Loucy (cell line): ENCODE measurements at regions not wholly inside any gene's neighbourhood (a gene's known extent, or its start where the extent isn't known, plus 50 kb on each side); places are given as distances from the start of the nearest gene placed in this dataset.

Experiments used
- H2AFZ ChIP-seq: fragments of 200-600 bp; sonication (generic); 2 replicates; pipeline ENCODE4 v1.6.0; 2016; ENCODE audit warnings: antibody characterized with exemption, mild to moderate bottlenecking, low read length, moderate library complexity
- H3F3A ChIP-seq: fragments of 200-600 bp; 2 replicates; pipeline ENCODE4 v1.6.0; 2016; ENCODE audit warnings: antibody characterized with exemption, low read depth, mild to moderate bottlenecking
- H3K27me3 ChIP-seq: fragments of 200-600 bp; sonication (generic); 2 replicates; pipeline ENCODE4 v1.6.1; 2014; ENCODE audit warnings: low read length, mild to moderate bottlenecking; ENCODE audit not compliant: insufficient read depth, poor library complexity, severe bottlenecking
- H3K36me3 ChIP-seq: fragments of 200-600 bp; sonication (generic); 2 replicates; pipeline ENCODE4 v1.6.1; 2016; ENCODE audit warnings: low read length; ENCODE audit not compliant: insufficient read depth
- H3K4me1 ChIP-seq: fragments of 200-600 bp; sonication (generic); 2 replicates; pipeline ENCODE4 v1.5.1; 2014; ENCODE audit warnings: low read length, mild to moderate bottlenecking; ENCODE audit not compliant: insufficient read depth, poor library complexity, severe bottlenecking
- H3K4me2 ChIP-seq: fragments of 200-600 bp; sonication (generic); 2 replicates; pipeline ENCODE4 v1.6.0; 2014; ENCODE audit warnings: antibody characterized with exemption, low read length, low read depth, mild to moderate bottlenecking; ENCODE audit not compliant: poor library complexity, severe bottlenecking
- H3K4me3 ChIP-seq: fragments of 200-600 bp; sonication (generic); 2 replicates; pipeline ENCODE4 v1.5.1; 2014; ENCODE audit warnings: low read length, mild to moderate bottlenecking, mixed read lengths; ENCODE audit not compliant: poor library complexity, severe bottlenecking
- H3K79me2 ChIP-seq: fragments of 200-600 bp; sonication (generic); 2 replicates; pipeline ENCODE4 v1.6.1; 2014; ENCODE audit warnings: low read length; ENCODE audit not compliant: insufficient read depth
- H3K9ac ChIP-seq: fragments of 200-600 bp; sonication (generic); 2 replicates; pipeline ENCODE4 v1.6.0; 2014; ENCODE audit warnings: mild to moderate bottlenecking, low read depth, low read length, moderate library complexity; ENCODE audit not compliant: poor library complexity, severe bottlenecking
- H3K9me2 ChIP-seq: fragments of 200-600 bp; sonication (generic); replicated peaks from 2 replicates; pipeline ENCODE4 v1.6.1; 2016; ENCODE audit warnings: low read depth, low read length, mixed read lengths
- H3K9me3 ChIP-seq: fragments of 200-600 bp; sonication (generic); 2 replicates; pipeline ENCODE4 v1.6.1; 2014; ENCODE audit warnings: mild to moderate bottlenecking, antibody characterized with exemption, low read length, low read depth; ENCODE audit not compliant: insufficient read depth
- H4K20me1 ChIP-seq: fragments of 200-600 bp; sonication (generic); 2 replicates; pipeline ENCODE4 v1.6.0; 2014; ENCODE audit warnings: antibody characterized with exemption, low read length, mild to moderate bottlenecking; ENCODE audit not compliant: insufficient read depth, poor library complexity, severe bottlenecking
- EZH2phosphoT487 ChIP-seq: fragments of 200-600 bp; IDR thresholded peaks from 2 replicates; pipeline ENCODE4 v1.6.1; 2018; ENCODE audit warnings: antibody characterized with exemption, mild to moderate bottlenecking, moderate library complexity, borderline replicate concordance
- TF ChIP-seq, protein P1 (sequence below): fragments of 200-600 bp; sonication (generic); conservative IDR thresholded peaks from 2 replicates; pipeline ENCODE4 v1.5.1; 2014; ENCODE audit warnings: mild to moderate bottlenecking, antibody characterized with exemption, low read length

GRCh38 chr10:128567551-128567950, 441.3 kb upstream of the MKI67 start:
- H3K4me1 ChIP-seq, result no peaks in the 10 kb centered on the region
- no peaks in the 10 kb centered on the region for H3K27me3 ChIP-seq
- no peak overlapping the region for H3K4me3 ChIP-seq
- H3K36me3 ChIP-seq, result no peaks in the 10 kb centered on the region
- no peaks in the 10 kb centered on the region for H4K20me1 ChIP-seq
- H3K9me3 ChIP-seq, result no peaks in the 10 kb centered on the region
- TF ChIP-seq EZH2phosphoT487, result no peak
- H3K9me2 ChIP-seq, result no peaks in the 10 kb centered on the region
- no peak overlapping the region for H3K4me2 ChIP-seq
- H3F3A ChIP-seq, result no peaks in the 10 kb centered on the region
- H3K79me2 ChIP-seq, result no peaks in the 10 kb centered on the region
- H3K9ac ChIP-seq, result no peak overlapping the region
- no peak overlapping the region for H2AFZ ChIP-seq

- no peaks in the 10 kb centered on the region for H3K79me2 ChIP-seq
- no peaks in the 10 kb centered on the region for H3K27me3 ChIP-seq
- H3K4me3 ChIP-seq, result no peak overlapping the region
- no peak overlapping the region for H3K4me2 ChIP-seq
- H3K36me3 ChIP-seq, result no peaks in the 10 kb centered on the region
- no peak overlapping the region for H2AFZ ChIP-seq
- TF ChIP-seq, protein P1, sequence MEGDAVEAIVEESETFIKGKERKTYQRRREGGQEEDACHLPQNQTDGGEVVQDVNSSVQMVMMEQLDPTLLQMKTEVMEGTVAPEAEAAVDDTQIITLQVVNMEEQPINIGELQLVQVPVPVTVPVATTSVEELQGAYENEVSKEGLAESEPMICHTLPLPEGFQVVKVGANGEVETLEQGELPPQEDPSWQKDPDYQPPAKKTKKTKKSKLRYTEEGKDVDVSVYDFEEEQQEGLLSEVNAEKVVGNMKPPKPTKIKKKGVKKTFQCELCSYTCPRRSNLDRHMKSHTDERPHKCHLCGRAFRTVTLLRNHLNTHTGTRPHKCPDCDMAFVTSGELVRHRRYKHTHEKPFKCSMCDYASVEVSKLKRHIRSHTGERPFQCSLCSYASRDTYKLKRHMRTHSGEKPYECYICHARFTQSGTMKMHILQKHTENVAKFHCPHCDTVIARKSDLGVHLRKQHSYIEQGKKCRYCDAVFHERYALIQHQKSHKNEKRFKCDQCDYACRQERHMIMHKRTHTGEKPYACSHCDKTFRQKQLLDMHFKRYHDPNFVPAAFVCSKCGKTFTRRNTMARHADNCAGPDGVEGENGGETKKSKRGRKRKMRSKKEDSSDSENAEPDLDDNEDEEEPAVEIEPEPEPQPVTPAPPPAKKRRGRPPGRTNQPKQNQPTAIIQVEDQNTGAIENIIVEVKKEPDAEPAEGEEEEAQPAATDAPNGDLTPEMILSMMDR, result no peak
- no peak for TF ChIP-seq EZH2phosphoT487
- H3K9me2 ChIP-seq, result no peaks in the 10 kb centered on the region
- H3K9me3 ChIP-seq, result no peaks in the 10 kb centered on the region
- H3K4me1 ChIP-seq, result no peaks in the 10 kb centered on the region
- no peak overlapping the region for H3K9ac ChIP-seq
- H3F3A ChIP-seq, result no peaks in the 10 kb centered on the region
- H4K20me1 ChIP-seq, result no peaks in the 10 kb centered on the region
These were observed 441.8 kb upstream of the MKI67 start for GRCh38 chr10:128568041-128568440.

DNA sequence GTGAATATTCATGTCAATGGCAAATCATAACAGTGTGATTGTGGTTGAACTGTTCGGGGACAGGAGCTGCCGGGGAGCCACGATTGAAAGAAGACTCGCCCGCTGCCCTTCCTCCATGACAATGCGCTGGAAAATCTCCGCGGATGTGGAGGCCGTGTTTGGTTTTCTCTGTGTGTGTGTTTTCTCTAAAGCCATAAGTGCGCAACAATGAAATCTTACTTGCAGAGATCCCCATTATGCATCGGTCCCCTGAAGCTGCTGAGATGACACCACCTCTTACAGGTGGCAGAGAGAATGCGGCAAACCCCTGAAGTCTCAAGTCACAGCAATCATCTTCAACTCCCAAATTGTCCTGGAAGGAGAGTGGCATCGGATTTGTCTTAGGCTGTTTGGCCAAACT, 442.3 kb upstream of the MKI67 start:
- TF ChIP-seq, protein P1, result no peak
- TF ChIP-seq EZH2phosphoT487, result no peak
- H3F3A ChIP-seq, result no peaks in the 10 kb centered on the region
- H3K4me2 ChIP-seq, result no peak overlapping the region
- no peaks in the 10 kb centered on the region for H3K27me3 ChIP-seq
- no peaks in the 10 kb centered on the region for H3K9me3 ChIP-seq
- no peaks in the 10 kb centered on the region for H3K9me2 ChIP-seq
- H4K20me1 ChIP-seq, result no peaks in the 10 kb centered on the region
- H2AFZ ChIP-seq, result no peak overlapping the region
- H3K79me2 ChIP-seq, result no peaks in the 10 kb centered on the region
- H3K9ac ChIP-seq, result no peak overlapping the region
- H3K36me3 ChIP-seq, result no peaks in the 10 kb centered on the region
- H3K4me1 ChIP-seq, result no peaks in the 10 kb centered on the region
- H3K4me3 ChIP-seq, result no peak overlapping the region
